Endothelial cell of umbilical vein (primary cell): ENCODE measurements at regions not wholly inside any gene's neighbourhood (a gene's known extent, or its start where the extent isn't known, plus 50 kb on each side); places are given as distances from the start of the nearest gene placed in this dataset.

Source experiments
- BruUV-seq: library from RNA; stranded (reverse); fragments of 400-500 nt; replicated peaks from 2 replicates; lab custom pipeline; 2021; lab: Mats Ljungman, UMichigan
- CTCF ChIA-PET: fragments of 300-600, 350-600 bp; sonication (Branson Sonifier 250); formaldehyde crosslinking; loops from one replicate; lab custom pipeline; 2021; ENCODE audit warnings: antibody characterized with exemption, inconsistent platforms; lab: Charles Lee
- POLR2A ChIA-PET: fragments of 300-600, 350-600 bp; sonication (Branson Sonifier 250); formaldehyde crosslinking; loops from one replicate; lab custom pipeline; 2021; ENCODE audit warnings: antibody characterized with exemption, inconsistent platforms; lab: Charles Lee
- DNase-seq: peaks from one replicate; pipeline ENCODE4 v3.0.0-alpha.2; 2011; ENCODE audit warnings: low read depth, low spot score
- FAIRE-seq: peaks from 2 replicates; lab custom pipeline; 2011; peaks lifted over from hg19 to GRCh38; lab: Jason Lieb, UNC
- H2AFZ ChIP-seq: 2 replicates; pipeline ENCODE4 v1.6.0; 2012; ENCODE audit warnings: low read depth, low read length, control low read depth, inconsistent platforms
- H3K27ac ChIP-seq: 2 replicates; pipeline ENCODE4 v1.5.1; 2011; ENCODE audit warnings: low read depth, mild to moderate bottlenecking, control low read depth, low read length, moderate library complexity; ENCODE audit not compliant: insufficient read depth
- H3K27me3 ChIP-seq, 2 experiments: 2 replicates each; pipeline versions ENCODE4 v1.6.0 to v1.6.1; 2011; ENCODE audit warnings: low read length in 2 of 2, mixed read lengths in 1 of 2; ENCODE audit not compliant: control insufficient read depth in 2 of 2, insufficient read depth in 2 of 2
- H3K36me3 ChIP-seq, 2 experiments: 2 replicates in 1 of 2; 3 replicates in 1 of 2; pipeline ENCODE4 v1.5.1; 2011; ENCODE audit warnings: low read length in 2 of 2, mild to moderate bottlenecking in 1 of 2, moderate library complexity in 1 of 2; ENCODE audit not compliant: control insufficient read depth in 2 of 2, insufficient read depth in 2 of 2; ENCODE audit errors: extremely low read depth in 1 of 2
- H3K4me1 ChIP-seq: 3 replicates; pipeline ENCODE4 v1.5.1; 2011; ENCODE audit warnings: mild to moderate bottlenecking, low read length; ENCODE audit not compliant: control insufficient read depth, insufficient read depth; ENCODE audit errors: extremely low read depth
- H3K4me2 ChIP-seq: 2 replicates; pipeline ENCODE4 v1.6.1; 2011; ENCODE audit warnings: low read length, control low read depth, mixed read lengths; ENCODE audit not compliant: insufficient read depth
- H3K4me3 ChIP-seq, 3 experiments: fragments of 200-600 bp in 1 of 3; sonication (generic), shearing (Covaris generic) in 1 of 3; replicated peaks in 1 of 3; 2 replicates each; pipeline ENCODE4 v1.5.1; 2011 to 2016; ENCODE audit warnings: control low read depth in 3 of 3, low read length in 3 of 3, mild to moderate bottlenecking in 2 of 3, inconsistent platforms in 1 of 3, low read depth in 1 of 3, moderate library complexity in 1 of 3; ENCODE audit not compliant: insufficient read depth in 1 of 3
- H3K79me2 ChIP-seq: 2 replicates; pipeline ENCODE4 v1.6.0; 2012; ENCODE audit warnings: low read length, inconsistent platforms; ENCODE audit not compliant: control insufficient read depth, insufficient read depth
- H3K9ac ChIP-seq: replicated peaks from 2 replicates; pipeline ENCODE3; 2011; ENCODE audit warnings: low read length, control low read depth; ENCODE audit not compliant: insufficient read depth; ENCODE audit errors: extremely low read depth
- H3K9me1 ChIP-seq: replicated peaks from 3 replicates; pipeline ENCODE4 v1.6.0; 2011; ENCODE audit warnings: mild to moderate bottlenecking, low read length; ENCODE audit not compliant: control insufficient read depth, insufficient read depth; ENCODE audit errors: extremely low read depth
- H3K9me3 ChIP-seq: replicated peaks from 2 replicates; pipeline ENCODE4 v1.5.1; 2012; ENCODE audit warnings: low read length, inconsistent platforms; ENCODE audit not compliant: control insufficient read depth, insufficient read depth
- H4K20me1 ChIP-seq: replicated peaks from 2 replicates; pipeline ENCODE3; 2011; ENCODE audit warnings: mild to moderate bottlenecking, low read length; ENCODE audit not compliant: control insufficient read depth, insufficient read depth; ENCODE audit errors: extremely low read depth
- CTCF ChIP-seq, 2 donors: IDR thresholded peaks; 1 replicate in 1 of 2; 2 replicates in 1 of 2; pipeline ENCODE4 v1.5.1; 2011; ENCODE audit warnings: low read length in 2 of 2, mild to moderate bottlenecking in 2 of 2, moderate library complexity in 2 of 2, control low read depth in 1 of 2, inconsistent platforms in 1 of 2, low read depth in 1 of 2; ENCODE audit not compliant: insufficient read depth in 1 of 2; ENCODE audit errors: extremely low read depth in 1 of 2
- EZH2 ChIP-seq: IDR thresholded peaks from 2 replicates; pipeline ENCODE4 v1.6.1; 2012; ENCODE audit warnings: borderline replicate concordance, low read depth, mild to moderate bottlenecking, moderate library complexity, low read length, inconsistent platforms; ENCODE audit not compliant: severe bottlenecking
- FOS ChIP-seq: IDR thresholded peaks from 2 replicates; pipeline ENCODE4 v1.6.1; 2011; ENCODE audit warnings: mild to moderate bottlenecking, low read length, moderate library complexity, borderline replicate concordance; ENCODE audit not compliant: insufficient read depth
- GATA2 ChIP-seq: IDR thresholded peaks from 2 replicates; pipeline ENCODE4 v1.7.0; 2011; ENCODE audit warnings: low read depth, mild to moderate bottlenecking, moderate library complexity, mixed read lengths, low read length; ENCODE audit not compliant: insufficient read length, insufficient read depth
- JUN ChIP-seq: IDR thresholded peaks from 2 replicates; pipeline ENCODE4 v1.6.1; 2011; ENCODE audit warnings: borderline replicate concordance, low read depth; ENCODE audit not compliant: insufficient read length, insufficient read depth
- MAX ChIP-seq: IDR thresholded peaks from 2 replicates; pipeline ENCODE4 v1.6.1; 2011; ENCODE audit not compliant: insufficient read depth, insufficient read length
- MYC ChIP-seq: IDR thresholded peaks from one replicate; pipeline ENCODE4 v1.6.1; 2011; ENCODE audit warnings: mild to moderate bottlenecking, low read depth, low read length
- POLR2A ChIP-seq: IDR thresholded peaks from 2 replicates; pipeline ENCODE4 v1.6.1; 2012; ENCODE audit warnings: low read depth, mild to moderate bottlenecking, control low read depth, low read length
- POLR2AphosphoS5 ChIP-seq: IDR thresholded peaks from 2 replicates; pipeline ENCODE4 v1.6.1; 2012; ENCODE audit warnings: low read depth, mild to moderate bottlenecking, control low read depth, low read length, moderate library complexity; ENCODE audit not compliant: insufficient read depth
- dilution Hi-C: fragments of 300-500 bp; cut with MboI; formaldehyde crosslinking; loops from one replicate; pipeline ENCODE4 v1.15.0; 2019; ENCODE audit warnings: low sequenced_read_pairs; ENCODE audit not compliant: extremely low pct_ligation_motif_present
- intact Hi-C: fragments of 100-400 bp; cut with micrococcal nuclease; formaldehyde crosslinking; loops from one replicate; pipeline ENCODE4 v1.10.0; 2022

- Histone ChIP-seq H3K4me3 (no peak overlapping the region), H2AFZ (no peak overlapping the region), H3K9me1 (no peaks in the 10 kb centered on the region), H3K27ac (no peak overlapping the region), H4K20me1 (no peaks in the 10 kb centered on the region), H3K36me3 (no peaks in the 10 kb centered on the region), H3K9ac (no peak overlapping the region), H3K4me2 (no peak overlapping the region), H3K9me3 (no peaks in the 10 kb centered on the region), H3K4me1 (no peaks in the 10 kb centered on the region), H3K27me3 (no peaks in the 10 kb centered on the region), H3K79me2 (no peaks in the 10 kb centered on the region)
- no TSS peak for BruUV-seq
- dilution Hi-C loops (no loop called here), intact Hi-C loops (no loop called here)
- ChIA-PET POLR2A (no interaction called here), CTCF (interaction anchor here (1.8 kb wide), 1 partner anchor 10 kb away, joined by 8 read pairs; no protein-coding TSS in a partner anchor)
- DNase-seq = no peak
- TF ChIP-seq JUN (no peak), MAX (no peak), POLR2AphosphoS5 (no peak), FOS (no peak), EZH2 (no peak), GATA2 (no peak), MYC (no peak), CTCF (IDR thresholded peaks at IDR 0.05; ENCODE audit: extremely low read depth in 1 of 2, insufficient read depth in 1 of 2, low read depth in 1 of 2, low read length in 2 of 2) (no peak), POLR2A (no peak)
- no peak for FAIRE-seq
These were observed 177.1 kb downstream of the RNF144A start for GRCh38 chr2:7094231-7094741.
